ENCODE measurements at regions not wholly inside any gene's neighbourhood (a gene's known extent, or its start where the extent isn't known, plus 50 kb on each side); places are given as distances from the start of the nearest gene placed in this dataset.

DNA sequence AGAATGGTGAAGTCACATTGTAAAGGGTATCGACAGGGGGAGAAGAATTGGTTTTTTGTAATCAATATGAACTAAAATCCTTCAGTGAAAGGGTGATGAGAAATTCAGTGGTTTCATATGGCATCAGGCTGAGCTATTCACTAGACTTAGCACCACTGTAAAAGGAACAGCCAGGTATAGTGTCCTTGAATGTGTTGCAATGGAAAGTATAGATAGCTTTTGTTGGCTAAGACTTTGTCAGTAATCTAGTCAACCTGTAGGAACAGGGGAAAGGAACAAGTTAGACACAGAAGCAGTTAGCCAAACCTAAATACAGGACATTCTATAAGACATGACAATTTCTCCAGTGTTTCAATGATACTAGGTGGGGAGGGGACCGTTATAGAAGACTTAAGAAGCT lies 172.6 kb upstream of the MOCS1 start:
- Histone ChIP-seq H3K79me2 (ENCODE audit: control insufficient read depth, insufficient read depth, low read length) (no peaks in the 10 kb centered on the region), H3K27ac (ENCODE audit: control insufficient read depth, insufficient read depth, low read length) (no peak overlapping the region), H3K36me3 (ENCODE audit: control insufficient read depth in 2 of 2, extremely low read depth in 1 of 2, insufficient read depth in 2 of 2, low read length in 2 of 2) (no peaks in the 10 kb centered on the region), H3K4me1 (ENCODE audit: control insufficient read depth, extremely low read depth, insufficient read depth, low read length) (no peaks in the 10 kb centered on the region), H3K9me3 (ENCODE audit: control insufficient read depth, low read depth, low read length) (no peaks in the 10 kb centered on the region), H3K4me2 (ENCODE audit: control insufficient read depth, extremely low read depth, insufficient read depth, low read depth, low read length) (no peak overlapping the region), H3K9me1 (ENCODE audit: control insufficient read depth, extremely low read depth, insufficient read depth, low read length) (no peaks in the 10 kb centered on the region), H4K20me1 (ENCODE audit: control insufficient read depth, extremely low read depth, insufficient read depth, low read length) (no peaks in the 10 kb centered on the region), H2AFZ (ENCODE audit: control insufficient read depth, low read length) (no peak overlapping the region), H3K27me3 (ENCODE audit: control insufficient read depth, extremely low read depth, insufficient read depth, low read length) (no peaks in the 10 kb centered on the region), H3K4me3 (ENCODE audit: control insufficient read depth in 2 of 3, extremely low read depth in 1 of 3, insufficient read depth in 2 of 3, low read depth in 1 of 3, low read length in 3 of 3) (no peak overlapping the region), H3K9ac (ENCODE audit: control insufficient read depth, extremely low read depth, insufficient read depth, low read length) (no peak overlapping the region)
- dilution Hi-C loops (cut with MboI; ENCODE audit: extremely low pct_ligation_motif_present, low sequenced_read_pairs) = no loop called here
- DNase-seq (ENCODE audit: low read depth, low spot score) (no peak), FAIRE-seq (no peak)
- TF ChIP-seq EZH2 (IDR thresholded peaks at IDR 0.05; ENCODE audit: low read length) = no peak
- TF ChIP-seq, protein P1, sequence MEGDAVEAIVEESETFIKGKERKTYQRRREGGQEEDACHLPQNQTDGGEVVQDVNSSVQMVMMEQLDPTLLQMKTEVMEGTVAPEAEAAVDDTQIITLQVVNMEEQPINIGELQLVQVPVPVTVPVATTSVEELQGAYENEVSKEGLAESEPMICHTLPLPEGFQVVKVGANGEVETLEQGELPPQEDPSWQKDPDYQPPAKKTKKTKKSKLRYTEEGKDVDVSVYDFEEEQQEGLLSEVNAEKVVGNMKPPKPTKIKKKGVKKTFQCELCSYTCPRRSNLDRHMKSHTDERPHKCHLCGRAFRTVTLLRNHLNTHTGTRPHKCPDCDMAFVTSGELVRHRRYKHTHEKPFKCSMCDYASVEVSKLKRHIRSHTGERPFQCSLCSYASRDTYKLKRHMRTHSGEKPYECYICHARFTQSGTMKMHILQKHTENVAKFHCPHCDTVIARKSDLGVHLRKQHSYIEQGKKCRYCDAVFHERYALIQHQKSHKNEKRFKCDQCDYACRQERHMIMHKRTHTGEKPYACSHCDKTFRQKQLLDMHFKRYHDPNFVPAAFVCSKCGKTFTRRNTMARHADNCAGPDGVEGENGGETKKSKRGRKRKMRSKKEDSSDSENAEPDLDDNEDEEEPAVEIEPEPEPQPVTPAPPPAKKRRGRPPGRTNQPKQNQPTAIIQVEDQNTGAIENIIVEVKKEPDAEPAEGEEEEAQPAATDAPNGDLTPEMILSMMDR (optimal IDR thresholded peaks at IDR 0.05 in 1 of 3, IDR thresholded peaks at IDR 0.05 in 1 of 3, conservative IDR thresholded peaks at IDR 0.05 in 1 of 3; ENCODE audit: extremely low read depth in 1 of 3, insufficient read depth in 2 of 3, low read length in 3 of 3) = no peak

DNA sequence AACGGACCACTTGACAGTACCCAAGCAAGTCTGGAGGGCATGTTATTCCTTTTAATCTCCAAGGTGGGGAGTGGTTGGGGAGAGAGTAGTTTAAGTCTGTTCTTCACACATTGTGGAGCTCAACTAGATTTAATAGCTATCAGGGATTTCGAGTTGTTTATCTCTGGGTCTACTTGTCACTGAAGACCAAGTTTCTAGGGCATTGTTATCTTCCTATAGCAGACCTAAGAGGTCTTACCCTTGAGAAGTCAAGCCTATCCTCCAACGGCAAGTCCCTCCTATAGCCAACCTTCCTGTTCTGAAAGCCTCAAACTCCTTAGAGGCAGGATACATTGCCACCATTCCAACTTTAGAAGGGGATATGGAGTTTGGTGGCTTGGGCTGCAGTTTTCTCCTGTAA lies 164.5 kb upstream of the MOCS1 start:
- no peak overlapping the region for H3K4me3 ChIP-seq (ENCODE audit: control insufficient read depth in 2 of 3, extremely low read depth in 1 of 3, insufficient read depth in 2 of 3, low read depth in 1 of 3, low read length in 3 of 3)
- FAIRE-seq (no peak), DNase-seq (ENCODE audit: low read depth, low spot score) (no peak)
- no peak for TF ChIP-seq EZH2 (IDR thresholded peaks at IDR 0.05; ENCODE audit: low read length)
- TF ChIP-seq, protein P1 (optimal IDR thresholded peaks at IDR 0.05 in 1 of 3, IDR thresholded peaks at IDR 0.05 in 1 of 3, conservative IDR thresholded peaks at IDR 0.05 in 1 of 3; ENCODE audit: extremely low read depth in 1 of 3, insufficient read depth in 2 of 3, low read length in 3 of 3) = no peak
- no peaks in the 10 kb centered on the region for H3K79me2 ChIP-seq (ENCODE audit: control insufficient read depth, insufficient read depth, low read length)
- no peaks in the 10 kb centered on the region for H3K36me3 ChIP-seq (ENCODE audit: control insufficient read depth in 2 of 2, extremely low read depth in 1 of 2, insufficient read depth in 2 of 2, low read length in 2 of 2)
- no peaks in the 10 kb centered on the region for H3K27me3 ChIP-seq (ENCODE audit: control insufficient read depth, extremely low read depth, insufficient read depth, low read length)
- no peak overlapping the region for H3K9ac ChIP-seq (ENCODE audit: control insufficient read depth, extremely low read depth, insufficient read depth, low read length)
- H2AFZ ChIP-seq (ENCODE audit: control insufficient read depth, low read length) = no peak overlapping the region
- H4K20me1 ChIP-seq (ENCODE audit: control insufficient read depth, extremely low read depth, insufficient read depth, low read length) = no peaks in the 10 kb centered on the region
- dilution Hi-C loops (cut with MboI; ENCODE audit: extremely low pct_ligation_motif_present, low sequenced_read_pairs) = no loop called here
- no peaks in the 10 kb centered on the region for H3K9me1 ChIP-seq (ENCODE audit: control insufficient read depth, extremely low read depth, insufficient read depth, low read length)
- H3K27ac ChIP-seq (ENCODE audit: control insufficient read depth, insufficient read depth, low read length) = no peak overlapping the region
- H3K4me2 ChIP-seq (ENCODE audit: control insufficient read depth, extremely low read depth, insufficient read depth, low read depth, low read length) = no peak overlapping the region
- no peaks in the 10 kb centered on the region for H3K4me1 ChIP-seq (ENCODE audit: control insufficient read depth, extremely low read depth, insufficient read depth, low read length)
- H3K9me3 ChIP-seq (ENCODE audit: control insufficient read depth, low read depth, low read length) = no peaks in the 10 kb centered on the region

Data from keratinocyte (primary cell).